CD4-positive, alpha-beta T cell (primary cell): ENCODE measurements at regions not wholly inside any gene's neighbourhood (a gene's known extent, or its start where the extent isn't known, plus 50 kb on each side); places are given as distances from the start of the nearest gene placed in this dataset.

Experiments
- ATAC-seq: fragments of 200-7000 bp; cut with Tn5 transposase; one replicate; pipeline ENCODE4 v1.10.0; 2022; ENCODE audit warnings: mild to moderate bottlenecking; ENCODE audit not compliant: poor library complexity
- CTCF ChIA-PET: fragments of 350-600 bp; sonication (Branson Sonifier 250); formaldehyde crosslinking; loops from one replicate; lab custom pipeline; 2021; ENCODE audit warnings: antibody characterized with exemption, inconsistent platforms; lab: Charles Lee
- POLR2A ChIA-PET: fragments of 350-600 bp; sonication (Branson Sonifier 250); formaldehyde crosslinking; loops from one replicate; lab custom pipeline; 2021; ENCODE audit warnings: antibody characterized with exemption, inconsistent platforms; lab: Charles Lee
- DNase-seq, 14 experiments: peaks; one replicate each; pipeline ENCODE4 v3.0.0-alpha.2; 2013 to 2020; ENCODE audit warnings: mixed read lengths in 2 of 14
- H3K27ac ChIP-seq, 2 donors: one replicate each; pipeline versions ENCODE4 v1.5.1 to v1.7.0; 2013; ENCODE audit warnings: low read length in 2 of 2, low read depth in 1 of 2, mild to moderate bottlenecking in 1 of 2
- H3K27me3 ChIP-seq, 2 experiments: 1 replicate in 1 of 2; 2 replicates in 1 of 2; pipeline versions ENCODE4 v1.6.1 to v1.7.0; 2013; ENCODE audit warnings: low read length in 2 of 2, control low read depth in 1 of 2, mild to moderate bottlenecking in 1 of 2, moderate library complexity in 1 of 2; ENCODE audit not compliant: insufficient read depth in 2 of 2, control insufficient read depth in 1 of 2
- H3K36me3 ChIP-seq: one replicate; pipeline ENCODE4 v1.6.1; 2013; ENCODE audit warnings: low read length, control low read depth; ENCODE audit not compliant: insufficient read depth
- H3K4me1 ChIP-seq: one replicate; pipeline ENCODE4 v1.6.1; 2013; ENCODE audit warnings: low read length, control low read depth; ENCODE audit not compliant: insufficient read depth
- H3K4me3 ChIP-seq: one replicate; pipeline ENCODE4 v1.5.1; 2013; ENCODE audit warnings: mild to moderate bottlenecking, low read length, moderate library complexity
- H3K9me3 ChIP-seq, 2 experiments: 1 replicate in 1 of 2; 2 replicates in 1 of 2; pipeline versions ENCODE4 v1.6.1 to v1.7.0; 2013; ENCODE audit warnings: low read length in 2 of 2, mild to moderate bottlenecking in 2 of 2, control low read depth in 1 of 2, moderate library complexity in 1 of 2; ENCODE audit not compliant: control insufficient read depth in 1 of 2, insufficient read depth in 1 of 2
- H3K27ac Mint-ChIP-seq: one replicate; pipeline ENCODE4 v1.8.0; 2020; ENCODE audit warnings: mixed read lengths
- H3K27me3 Mint-ChIP-seq: one replicate; pipeline ENCODE4 v1.8.0; 2021; ENCODE audit warnings: mixed read lengths
- H3K36me3 Mint-ChIP-seq: one replicate; pipeline ENCODE4 v1.8.0; 2021; ENCODE audit warnings: low read depth, mixed read lengths
- H3K4me1 Mint-ChIP-seq: one replicate; pipeline ENCODE4 v1.8.0; 2021; ENCODE audit warnings: low read depth, mixed read lengths
- H3K4me3 Mint-ChIP-seq: one replicate; pipeline ENCODE4 v1.8.0; 2020; ENCODE audit warnings: mild to moderate bottlenecking, mixed read lengths
- H3K9me3 Mint-ChIP-seq: one replicate; pipeline ENCODE4 v1.8.0; 2020; ENCODE audit warnings: mixed read lengths
- CTCF ChIP-seq: fragments of 200-600 bp; IDR thresholded peaks from one replicate; pipeline ENCODE4 v1.8.0; 2022; ENCODE audit warnings: antibody characterized with exemption, mild to moderate bottlenecking
- intact Hi-C, 2 experiments: fragments of 100-400 bp; cut with DNase I in 1 of 2; cut with micrococcal nuclease in 1 of 2; formaldehyde crosslinking; loops; one replicate each; pipeline versions ENCODE4 v1.15.1 to v1.9.0; 2023 to 2025; cut with DNase I, micrococcal nuclease

- Mint-ChIP-seq H3K9me3 (no peaks in the 10 kb centered on the region), H3K4me3 (no peak overlapping the region), H3K36me3 (peaks cover 14% of the 10 kb centered on the region), H3K4me1 (no peaks in the 10 kb centered on the region), H3K27me3 (no peaks in the 10 kb centered on the region), H3K27ac (no peak overlapping the region)
- POLR2A ChIA-PET: no interaction called here
- no peaks in the 10 kb centered on the region for H3K9me3 ChIP-seq
- CTCF ChIA-PET: interaction anchor here (0.5 to 1.3 kb wide), 2 partner anchors 21 to 66 kb away, joined by 3 to 6 read pairs; no protein-coding TSS in a partner anchor
- no peak for DNase-seq
- H3K4me3 ChIP-seq: no peak overlapping the region
- H3K27ac ChIP-seq: no peak overlapping the region
- ATAC-seq: no peak
- peaks cover 7% of the 10 kb centered on the region for H3K36me3 ChIP-seq
- TF ChIP-seq CTCF: no peak
- H3K27me3 ChIP-seq: no peaks in the 10 kb centered on the region
- H3K4me1 ChIP-seq: no peaks in the 10 kb centered on the region
- intact Hi-C loops: loop anchor here in 1 of 2 experiments (5.0 kb wide), 1 partner anchor 705 kb away; no protein-coding TSS in a partner anchor
Measured at GRCh38 chr7:66537380-66537779, 91.3 kb upstream of the KCTD7 start.

- Histone ChIP-seq H3K36me3 (peaks cover 7% of the 10 kb centered on the region), H3K27ac (no peak overlapping the region), H3K4me1 (no peaks in the 10 kb centered on the region), H3K27me3 (no peaks in the 10 kb centered on the region), H3K9me3 (no peaks in the 10 kb centered on the region), H3K4me3 (no peak overlapping the region)
- ChIA-PET POLR2A (no interaction called here), CTCF (interaction anchor here (0.5 to 1.3 kb wide), 3 partner anchors 20 to 66 kb away, joined by 3 to 6 read pairs (median 4); no protein-coding TSS in a partner anchor)
- H3K27me3 Mint-ChIP-seq: no peaks in the 10 kb centered on the region
- no peak for TF ChIP-seq CTCF
- H3K27ac Mint-ChIP-seq: no peak overlapping the region
- no peak overlapping the region for H3K4me3 Mint-ChIP-seq
- no peaks in the 10 kb centered on the region for H3K9me3 Mint-ChIP-seq
- H3K36me3 Mint-ChIP-seq: peaks cover 15% of the 10 kb centered on the region
- no peak for ATAC-seq
- intact Hi-C loops: loop anchor here in 1 of 2 experiments (5.0 kb wide), 1 partner anchor 704 kb away; no protein-coding TSS in a partner anchor
- H3K4me1 Mint-ChIP-seq: no peaks in the 10 kb centered on the region
- no peak for DNase-seq
Measured at GRCh38 chr7:66537876-66538275, 90.8 kb upstream of the KCTD7 start.

- no peaks in the 10 kb centered on the region for H3K9me3 Mint-ChIP-seq
- peaks cover 18% of the 10 kb centered on the region for H3K36me3 Mint-ChIP-seq
- TF ChIP-seq CTCF: no peak
- intact Hi-C loops: loop anchor here in 1 of 2 experiments (5.0 kb wide), 1 partner anchor 703 kb away; no protein-coding TSS in a partner anchor
- H3K27me3 Mint-ChIP-seq: no peaks in the 10 kb centered on the region
- no peaks in the 10 kb centered on the region for H3K4me1 Mint-ChIP-seq
- Histone ChIP-seq H3K36me3 (peaks cover 13% of the 10 kb centered on the region), H3K27ac (no peak overlapping the region), H3K4me3 (no peak overlapping the region), H3K27me3 (no peaks in the 10 kb centered on the region), H3K9me3 (no peaks in the 10 kb centered on the region), H3K4me1 (no peaks in the 10 kb centered on the region)
- CTCF ChIA-PET: no interaction called here
- no peak for ATAC-seq
- no peak overlapping the region for H3K4me3 Mint-ChIP-seq
- DNase-seq: no peak
- POLR2A ChIA-PET: no interaction called here
- H3K27ac Mint-ChIP-seq: no peak overlapping the region
Measured at GRCh38 chr7:66539264-66539623, 89.4 kb upstream of the KCTD7 start.
